HG03060 (cell line): ENCODE measurements at regions not wholly inside any gene's neighbourhood (a gene's known extent, or its start where the extent isn't known, plus 50 kb on each side); places are given as distances from the start of the nearest gene placed in this dataset.

Experiments used
- ATAC-seq: cut with Tn5 transposase; IDR thresholded peaks from one replicate; pipeline ENCODE4 v1.9.1; 2021; ENCODE audit warnings: low read depth, moderate number of reproducible peaks; ENCODE audit not compliant: unreplicated experiment

DNA sequence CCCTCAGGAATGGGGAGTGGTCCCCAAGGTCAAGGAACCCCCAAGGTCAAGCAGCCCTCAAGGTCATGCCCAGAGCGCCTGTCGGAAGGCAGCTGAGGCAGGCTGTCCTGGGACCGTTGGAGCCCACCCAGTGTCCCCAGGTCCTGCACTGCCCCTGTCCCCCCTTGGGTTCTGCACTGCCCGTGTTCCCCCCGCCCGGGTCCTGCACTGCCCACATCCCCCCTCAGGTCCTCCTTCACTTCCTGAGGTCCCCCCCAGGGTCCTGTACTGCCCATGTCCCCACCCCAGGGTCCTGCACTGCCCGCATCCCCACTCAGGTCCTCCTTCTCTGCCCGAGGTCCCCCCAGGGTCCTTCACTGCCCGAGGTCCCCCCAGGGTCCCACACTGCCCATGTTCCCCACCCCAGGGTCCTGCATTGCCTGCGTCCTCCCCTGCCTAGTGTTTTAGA lies 1073.0 kb downstream of the BRD1 start:
- no peak for ATAC-seq

- no peak for ATAC-seq
Measured at GRCh38 chr22:48753752-48754517, 1073.7 kb downstream of the BRD1 start.

GRCh38 chr22:48753381-48753730 lies 1074.3 kb downstream of the BRD1 start:
- ATAC-seq = no peak

DNA sequence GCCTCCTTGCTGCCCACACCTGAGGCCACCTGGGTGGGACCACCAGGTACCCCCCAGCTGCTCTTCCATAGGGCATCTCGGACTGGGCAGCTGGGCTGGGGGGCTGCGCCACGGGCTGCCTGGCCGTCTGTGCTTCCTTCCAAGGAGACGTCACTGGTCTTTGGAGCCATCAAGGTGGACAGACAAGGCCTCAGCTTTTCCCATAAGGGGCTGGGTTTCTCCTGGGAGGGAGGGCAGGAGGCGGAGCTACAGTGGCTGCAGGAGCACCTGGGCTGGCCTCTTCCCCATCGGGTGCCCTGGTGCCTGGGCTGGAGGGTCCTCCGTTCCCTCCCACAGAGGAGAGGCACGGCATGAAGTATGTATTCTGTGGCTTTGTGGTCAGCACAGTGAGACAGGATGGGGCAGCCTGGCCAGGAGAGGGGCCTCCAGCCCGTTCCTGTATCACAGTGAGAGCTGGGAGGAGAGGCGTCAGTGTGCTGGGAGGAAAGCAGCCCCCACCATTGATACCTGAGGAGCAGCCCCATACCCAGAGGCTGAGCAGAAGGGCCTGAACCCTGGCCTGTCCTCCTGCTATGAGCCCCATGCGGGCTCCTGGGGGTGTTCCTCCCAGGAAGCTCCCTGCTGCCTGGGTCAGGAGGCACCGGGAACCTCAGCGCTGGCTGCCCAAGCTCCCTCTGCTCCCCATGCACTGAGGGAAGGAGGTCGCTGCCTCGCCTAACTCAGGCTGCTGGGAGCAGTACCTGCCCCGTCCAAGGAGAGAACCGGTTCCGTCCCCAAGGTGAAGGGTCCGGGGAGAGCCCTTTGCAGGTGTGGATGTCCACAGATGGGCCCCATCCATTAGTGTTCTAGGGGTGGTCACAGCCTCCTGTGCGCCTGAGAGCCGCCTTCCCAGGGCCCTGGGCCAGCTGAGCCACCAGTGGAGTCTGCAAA lies 1075.0 kb downstream of the BRD1 start:
- no peak for ATAC-seq

- ATAC-seq = no peak
Measured at GRCh38 chr22:48751539-48752437, 1075.9 kb downstream of the BRD1 start.

- no peak for ATAC-seq
Measured at GRCh38 chr22:48750826-48751440, 1076.7 kb downstream of the BRD1 start.

- ATAC-seq = no peak
Measured at GRCh38 chr22:48750282-48750681, 1077.4 kb downstream of the BRD1 start.

DNA sequence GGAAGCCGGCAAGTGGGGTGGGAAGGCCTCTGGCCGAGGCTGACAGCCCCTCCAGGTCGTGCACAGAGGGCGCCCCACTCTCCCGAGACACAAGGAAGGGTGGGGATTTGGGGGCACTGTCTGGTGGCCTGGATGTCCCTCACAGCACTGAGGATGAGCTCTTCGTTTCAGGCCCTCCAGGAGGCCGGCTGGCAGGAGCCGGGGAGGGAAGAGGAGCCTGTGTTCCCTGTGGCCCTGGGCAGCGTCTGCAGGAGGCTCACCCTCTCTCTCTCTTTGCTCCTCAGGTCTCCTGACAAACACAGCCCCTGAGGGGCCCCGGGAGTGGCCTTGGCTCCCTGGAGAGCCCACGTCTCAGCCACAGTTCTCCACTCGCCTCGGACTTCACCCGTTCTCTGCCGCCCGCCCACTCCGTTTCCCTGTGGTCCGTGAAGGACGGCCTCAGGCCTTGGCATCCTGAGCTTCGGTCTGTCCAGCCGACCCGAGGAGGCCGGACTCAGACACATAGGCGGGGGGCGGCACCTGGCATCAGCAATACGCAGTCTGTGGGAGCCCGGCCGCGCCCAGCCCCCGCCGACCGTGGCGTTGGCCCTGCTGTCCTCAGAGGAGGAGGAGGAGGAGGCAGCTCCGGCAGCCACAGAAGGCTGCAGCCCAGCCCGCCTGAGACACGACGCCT lies 1078.0 kb downstream of the BRD1 start:
- ATAC-seq = no peak

DNA sequence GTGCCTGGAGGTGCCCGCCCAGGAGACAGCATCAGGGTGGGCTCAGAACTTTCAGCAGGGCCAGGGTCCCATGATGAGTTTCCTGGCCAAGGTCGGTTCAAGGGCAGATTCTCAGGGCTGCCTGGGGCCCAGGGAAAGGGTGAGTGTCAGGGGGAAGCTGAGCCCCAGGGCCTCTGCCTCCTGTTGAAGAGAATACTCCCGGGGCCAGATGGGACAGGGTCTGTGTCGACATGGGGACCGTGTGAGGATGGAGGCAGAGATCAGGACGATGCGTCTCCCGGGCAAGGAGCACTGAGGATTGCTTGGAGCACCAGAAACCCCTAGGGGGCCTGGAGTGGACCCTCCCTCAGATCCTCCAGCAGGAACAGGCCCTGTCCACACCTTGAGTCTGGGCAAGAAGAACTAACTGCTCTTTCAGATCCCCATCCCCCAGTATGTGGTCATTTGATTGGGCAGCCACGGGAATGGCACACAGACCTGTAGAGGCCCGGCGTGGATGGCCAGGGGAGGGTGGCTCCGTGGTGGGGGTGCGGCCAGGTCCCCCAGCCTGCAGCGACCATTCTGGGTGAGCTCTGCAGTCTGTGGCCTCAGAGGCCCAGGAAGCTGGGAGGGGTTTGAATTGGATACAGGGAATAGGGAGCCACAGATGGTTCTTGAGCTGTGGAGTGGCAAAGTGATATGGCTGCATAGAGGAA lies 1078.7 kb downstream of the BRD1 start:
- ATAC-seq = no peak

GRCh38 chr22:48748113-48748859 lies 1079.4 kb downstream of the BRD1 start:
- ATAC-seq = no peak

GRCh38 chr22:48746789-48747425 lies 1080.8 kb downstream of the BRD1 start:
- no peak for ATAC-seq

GRCh38 chr22:48745842-48746788 lies 1081.6 kb downstream of the BRD1 start:
- no peak for ATAC-seq

DNA sequence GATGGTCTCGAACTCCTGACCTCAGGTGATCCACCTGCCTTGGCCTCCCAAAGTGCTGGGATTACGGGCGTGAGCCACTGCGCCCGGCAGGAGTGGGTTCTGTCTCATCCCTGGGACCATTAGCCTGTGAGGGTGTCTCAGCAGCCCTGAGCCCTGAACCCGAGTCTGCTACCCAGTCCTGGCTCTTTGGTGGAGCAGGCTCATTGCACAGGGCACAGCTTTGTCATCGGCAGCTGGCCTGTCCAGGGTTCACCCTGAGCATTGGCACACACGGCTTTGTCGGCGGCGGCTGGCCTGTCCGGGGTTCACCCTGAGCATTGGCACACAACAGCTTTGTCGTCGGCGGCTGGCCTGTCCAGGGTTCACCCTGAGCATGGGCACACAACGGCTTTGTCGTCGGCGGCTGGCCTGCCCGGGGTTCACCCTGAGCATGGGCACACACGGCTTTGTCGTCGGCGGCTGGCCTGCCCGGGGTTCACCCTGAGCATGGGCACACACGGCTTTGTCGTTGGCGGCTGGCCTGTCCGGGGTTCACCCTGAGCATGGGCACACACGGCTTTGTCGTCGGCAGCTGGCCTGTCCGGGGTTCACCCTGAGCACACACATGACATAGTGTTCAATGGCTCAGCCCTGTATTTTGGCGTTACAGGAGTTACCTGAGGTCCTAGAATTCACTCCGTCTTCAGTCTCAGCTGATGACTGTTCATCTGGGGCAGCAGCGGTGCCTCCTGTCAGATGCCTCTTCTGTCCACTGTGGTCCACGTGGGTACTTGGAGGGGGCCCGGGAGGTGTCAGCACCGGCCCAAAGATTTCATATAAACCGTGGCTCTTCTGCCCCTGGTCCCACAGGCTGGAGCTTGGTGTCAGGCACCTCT lies 1082.5 kb downstream of the BRD1 start:
- no peak for ATAC-seq

DNA sequence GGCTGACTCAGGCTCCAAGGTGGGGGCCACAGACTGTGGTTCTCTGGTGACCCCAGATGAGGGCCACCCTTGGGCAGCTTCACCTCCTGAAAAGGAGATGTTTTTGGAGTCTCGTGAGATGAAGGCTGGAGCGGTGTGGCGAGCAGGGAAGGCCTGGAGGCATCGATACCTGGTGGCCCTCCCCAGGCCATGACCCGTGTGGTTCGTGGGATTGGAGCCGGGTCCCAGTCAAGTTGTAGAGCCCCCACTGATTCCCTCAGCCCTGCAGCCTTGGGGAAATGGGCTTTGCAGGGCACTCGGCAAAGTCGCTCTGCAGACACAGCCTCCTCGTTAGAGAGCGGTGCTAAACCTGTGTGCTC lies 1083.4 kb downstream of the BRD1 start:
- ATAC-seq = no peak

DNA sequence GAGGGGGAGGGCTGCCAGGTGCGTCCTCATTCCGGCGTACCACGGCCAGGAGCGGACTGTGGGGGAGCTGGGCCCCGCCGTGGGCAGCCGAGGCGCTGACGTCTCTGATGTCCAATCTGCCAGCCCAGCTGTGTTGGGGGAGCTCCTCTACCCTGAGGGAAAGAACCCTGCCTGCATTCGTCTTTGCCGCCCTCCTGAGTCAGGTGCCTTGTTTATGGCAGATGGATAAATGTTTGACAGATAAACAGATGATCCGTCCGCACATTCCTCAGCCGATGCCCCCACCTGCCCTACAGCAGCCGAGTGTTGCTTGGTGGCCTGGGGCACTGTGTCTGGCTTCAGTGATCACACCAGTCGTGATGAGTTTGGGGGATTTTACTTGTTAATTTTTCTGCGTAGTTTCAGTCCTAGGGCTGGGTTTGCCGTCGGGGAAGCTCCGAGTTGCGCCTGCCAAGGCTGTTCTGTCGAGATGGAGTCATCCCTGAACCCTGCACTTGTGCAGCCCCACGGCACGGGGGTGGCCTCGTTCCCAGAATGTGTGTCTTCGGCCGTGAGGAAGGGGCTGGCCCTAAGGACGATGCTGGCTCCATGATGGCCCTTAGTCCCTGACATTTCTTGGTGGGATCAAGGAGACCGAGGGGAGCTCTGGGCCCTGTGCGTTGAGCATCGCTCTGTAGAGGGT lies 1083.9 kb downstream of the BRD1 start:
- ATAC-seq = no peak
